GM21381 (cell line): ENCODE measurements at regions not wholly inside any gene's neighbourhood (a gene's known extent, or its start where the extent isn't known, plus 50 kb on each side); places are given as distances from the start of the nearest gene placed in this dataset.
"Not testable (repeated sequence)": the region's sequence is repeated elsewhere in the genome, so short reads cannot be mapped to it uniquely, and the experiment has no call there.

ENCODE experiments used
- ATAC-seq: cut with Tn5 transposase; IDR thresholded peaks from one replicate; pipeline ENCODE4 v1.9.1; 2021; ENCODE audit warnings: mild to moderate bottlenecking, moderate library complexity; ENCODE audit not compliant: unreplicated experiment

DNA sequence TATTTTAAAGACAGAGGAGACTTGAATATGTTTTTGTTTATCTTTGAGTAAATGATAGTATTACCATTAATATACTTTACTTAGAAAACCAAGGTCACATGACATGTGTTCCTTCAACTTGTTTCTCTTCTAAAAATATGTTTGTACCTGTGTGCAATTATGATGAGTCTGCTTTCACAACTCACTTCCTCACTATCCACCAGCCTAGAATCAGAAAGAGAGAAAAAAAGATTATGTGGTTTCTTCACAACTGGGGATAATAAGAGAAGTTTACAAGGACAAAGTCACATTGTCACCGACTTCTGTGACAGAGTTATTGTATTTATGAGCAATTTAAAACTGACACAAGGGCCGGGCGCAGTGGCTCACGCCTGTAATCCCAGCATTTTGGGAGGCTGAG lies 1112.1 kb downstream of the RPA4 start:
- ATAC-seq = no peak

DNA sequence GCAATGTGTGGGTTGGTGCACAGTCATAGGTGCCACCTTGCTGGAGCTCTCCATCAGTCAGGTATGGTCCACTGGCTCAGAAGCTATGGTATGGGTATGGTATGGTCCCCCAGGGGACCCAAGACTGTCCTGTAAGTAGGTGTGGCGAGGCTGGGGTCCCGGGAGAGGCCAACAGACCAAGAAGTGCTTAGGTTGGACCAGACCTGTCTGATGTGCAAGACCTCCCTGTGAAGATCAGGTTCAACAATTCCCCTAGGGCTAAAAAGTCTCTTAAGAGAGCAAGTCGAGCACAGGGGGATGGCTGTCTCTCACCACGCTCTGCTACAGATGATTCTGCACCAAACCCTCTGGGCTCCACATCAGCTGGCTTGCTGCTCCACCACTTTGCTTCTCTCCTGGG lies 1145.0 kb downstream of the RPA4 start:
- no peak for ATAC-seq

DNA sequence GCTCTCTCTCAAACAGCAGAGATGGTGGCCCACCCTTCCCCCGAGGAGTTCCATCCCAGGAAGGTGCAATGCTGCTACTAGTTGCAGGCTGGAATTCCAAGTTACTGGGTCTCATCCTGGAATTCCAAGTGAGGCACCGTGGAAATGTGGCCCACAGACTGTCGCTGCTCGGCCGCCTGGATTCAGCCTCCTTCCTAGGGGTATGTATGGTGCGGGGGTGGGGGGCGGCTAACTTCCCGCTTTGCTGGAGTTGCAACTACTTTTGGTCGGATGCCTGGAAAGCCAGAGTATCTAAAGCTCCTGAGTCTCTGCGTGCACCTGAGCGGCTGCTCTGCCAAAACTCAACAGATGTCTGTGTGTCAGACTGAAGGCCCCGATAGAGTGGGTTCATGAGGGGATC lies 1146.2 kb downstream of the RPA4 start:
- ATAC-seq = no peak

DNA sequence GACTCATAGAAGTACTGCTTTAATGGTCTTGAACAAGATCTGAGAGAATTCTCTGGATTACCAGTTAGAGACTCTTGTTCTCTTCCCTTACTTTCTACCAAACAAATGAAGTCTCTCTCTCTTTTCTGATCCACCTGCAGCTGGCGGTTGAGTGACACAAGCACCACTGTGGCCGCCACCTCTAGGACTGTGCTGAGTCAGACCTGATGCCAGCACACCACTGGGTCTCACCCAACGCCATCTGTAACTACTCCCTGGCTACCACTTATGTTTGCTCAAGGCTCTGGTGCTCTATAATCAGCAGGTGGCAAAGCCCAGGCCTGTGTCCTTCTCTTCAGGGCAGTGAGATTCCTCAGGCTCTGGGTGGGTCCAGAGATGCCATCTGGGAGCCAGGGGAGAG lies 1173.5 kb downstream of the RPA4 start:
- no peak for ATAC-seq

DNA sequence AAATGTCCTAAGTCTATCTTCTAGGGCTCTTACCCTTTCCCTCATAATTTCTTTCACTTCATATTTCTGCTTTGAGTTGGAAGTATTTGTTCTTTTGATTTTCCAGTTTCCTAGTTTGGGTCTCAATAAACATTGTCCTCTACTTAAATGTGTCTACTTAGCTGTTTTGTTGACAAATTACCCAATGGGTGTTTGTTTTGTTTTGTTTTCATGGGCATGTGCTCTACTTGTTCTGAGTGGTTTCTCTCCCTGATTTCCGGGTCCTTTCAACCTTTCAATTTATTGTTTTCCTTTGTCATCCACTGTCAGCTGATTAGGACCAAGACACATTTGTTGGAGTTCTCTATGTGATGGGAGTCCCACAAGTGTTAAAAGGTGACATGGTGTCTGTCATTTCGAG lies 1181.4 kb downstream of the RPA4 start:
- no peak for ATAC-seq

DNA sequence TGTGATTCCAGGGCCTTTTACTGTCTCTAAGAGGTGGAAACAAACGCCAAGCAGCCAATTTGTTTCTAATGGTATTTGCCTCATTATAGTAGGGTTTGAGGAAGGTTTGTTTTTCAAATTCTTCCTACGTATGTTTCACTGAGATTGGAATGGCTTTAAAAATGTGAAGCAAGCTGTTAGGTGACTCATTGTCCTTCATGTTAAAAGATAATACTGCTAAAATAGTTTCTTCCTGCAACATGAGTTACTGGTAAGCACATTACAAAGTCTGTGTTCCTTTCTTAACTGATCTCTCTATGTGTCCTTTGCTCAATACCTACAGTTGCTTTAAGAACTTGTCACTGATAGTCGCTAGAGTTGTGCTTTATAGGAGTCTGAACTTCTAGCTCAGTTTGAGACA lies 1183.9 kb downstream of the RPA4 start:
- ATAC-seq = no peak

DNA sequence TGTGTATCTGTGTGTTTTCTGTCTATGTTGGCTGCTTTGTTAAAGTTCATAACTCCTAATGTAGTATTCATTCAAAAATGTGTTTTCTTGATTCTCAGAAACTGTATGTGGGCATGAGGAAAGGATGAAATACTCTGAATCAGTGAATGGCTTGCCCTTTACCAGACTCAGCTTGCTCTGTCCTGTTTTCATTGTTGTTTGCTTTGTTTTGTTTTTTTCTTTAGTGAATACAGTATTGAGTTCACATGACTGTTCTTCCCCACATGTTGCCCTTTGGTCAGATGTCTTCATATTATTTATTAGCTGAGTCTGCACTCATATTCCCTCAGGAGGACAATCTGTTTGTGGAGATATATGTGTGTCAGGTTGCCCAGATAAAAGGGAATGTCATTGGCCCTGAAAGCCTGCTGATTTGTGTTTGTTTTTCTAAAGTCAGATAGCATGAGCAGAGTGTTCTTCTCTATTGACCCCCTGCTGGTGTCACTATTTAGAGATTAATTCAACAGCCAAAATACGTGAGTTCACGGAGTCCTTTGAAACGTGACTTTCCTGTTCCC lies 1184.4 kb downstream of the RPA4 start:
- no peak for ATAC-seq

DNA sequence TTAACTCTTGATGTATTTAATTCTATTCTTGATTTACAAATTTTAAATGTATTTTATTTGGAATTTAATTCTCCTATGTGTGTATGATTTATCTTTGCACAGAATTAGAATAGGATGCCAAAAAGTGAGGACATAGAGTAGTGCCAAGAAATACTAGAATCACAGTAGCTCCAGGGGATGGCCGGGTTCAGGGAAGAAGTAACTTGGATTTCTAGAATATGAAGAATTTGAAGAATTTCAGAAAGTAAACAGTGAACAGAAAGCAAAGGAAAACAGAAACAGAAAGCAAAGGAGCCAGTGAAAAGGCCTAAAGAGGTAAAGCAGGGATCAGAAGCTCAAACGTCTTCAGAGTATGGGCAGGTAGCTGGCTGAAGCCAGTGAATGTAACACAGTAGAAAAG lies 1187.6 kb downstream of the RPA4 start:
- no peak for ATAC-seq

DNA sequence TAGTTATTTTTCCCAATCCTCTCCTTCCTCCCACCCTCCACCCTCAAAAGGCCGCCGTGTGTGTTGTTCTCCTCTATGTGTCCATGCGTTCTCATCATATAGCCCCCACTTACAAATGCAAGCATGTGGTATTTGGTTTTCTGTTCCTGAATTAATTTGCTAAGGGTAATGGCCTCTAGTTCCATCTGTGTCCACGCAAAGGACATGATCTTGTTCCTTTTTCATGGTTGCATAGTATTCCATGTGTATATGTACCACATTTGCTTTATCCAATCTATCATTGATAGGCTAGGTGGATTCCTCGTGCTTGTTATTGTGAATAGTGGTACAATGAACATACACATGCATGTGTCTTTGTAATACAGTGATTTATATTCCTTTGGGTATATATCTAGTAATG lies 1193.7 kb downstream of the RPA4 start:
- ATAC-seq = no peak

DNA sequence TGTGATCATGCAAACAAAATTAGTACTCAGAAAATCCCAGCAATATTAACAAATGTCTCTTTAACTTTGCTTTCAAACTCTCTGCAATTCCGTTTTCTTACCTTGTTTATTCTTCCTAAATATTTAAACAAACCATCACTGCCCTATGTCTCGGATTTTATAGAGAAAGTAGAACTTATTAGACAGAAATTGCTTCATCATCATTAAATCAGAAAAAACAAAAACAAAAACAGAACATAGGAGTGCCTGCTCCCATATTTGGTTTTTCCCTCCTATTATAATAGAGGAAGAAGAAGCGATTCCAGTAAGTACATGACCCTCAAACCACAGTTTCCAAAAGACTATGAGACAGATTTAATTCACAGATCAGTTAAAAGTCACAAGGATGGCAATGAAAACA lies 1228.0 kb downstream of the RPA4 start:
- ATAC-seq = no peak

DNA sequence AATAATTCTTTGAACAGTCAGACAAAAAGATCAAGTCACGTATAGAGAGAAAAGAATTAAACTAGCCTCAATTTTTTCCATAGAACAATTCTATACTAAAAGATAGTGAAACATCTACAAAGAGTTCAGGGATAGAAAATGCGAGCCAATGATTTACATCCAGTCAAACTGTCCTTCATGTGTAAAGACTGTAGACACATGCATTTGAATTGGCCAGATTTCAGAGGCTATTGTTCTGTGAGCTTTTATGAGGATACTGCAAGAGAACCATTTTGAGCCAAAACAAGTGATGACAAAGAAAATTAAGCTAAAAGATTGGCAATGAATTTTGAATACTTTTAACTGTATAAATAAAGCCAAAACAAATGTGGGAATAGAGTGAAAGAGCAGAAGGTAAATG lies 1230.3 kb downstream of the RPA4 start:
- ATAC-seq = no peak

DNA sequence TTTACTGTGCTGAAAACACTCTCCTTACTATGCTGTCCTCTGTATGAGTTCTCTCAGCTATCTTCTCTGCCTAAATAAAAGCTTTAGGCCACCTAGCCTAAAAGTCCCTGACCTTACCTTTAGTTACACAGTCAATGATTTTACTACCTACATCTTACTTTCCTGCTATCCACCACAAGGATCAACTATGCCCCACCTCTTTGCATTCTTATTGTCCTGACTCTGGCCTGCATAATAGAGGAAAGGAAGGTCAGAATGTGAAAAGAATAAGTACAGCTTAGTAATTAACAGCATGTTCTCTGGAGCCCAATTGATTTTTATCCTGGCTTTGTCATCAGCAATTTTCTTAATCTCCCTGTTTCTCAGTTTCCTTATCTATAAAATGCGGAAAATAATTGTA lies 1257.8 kb downstream of the RPA4 start:
- no peak for ATAC-seq

DNA sequence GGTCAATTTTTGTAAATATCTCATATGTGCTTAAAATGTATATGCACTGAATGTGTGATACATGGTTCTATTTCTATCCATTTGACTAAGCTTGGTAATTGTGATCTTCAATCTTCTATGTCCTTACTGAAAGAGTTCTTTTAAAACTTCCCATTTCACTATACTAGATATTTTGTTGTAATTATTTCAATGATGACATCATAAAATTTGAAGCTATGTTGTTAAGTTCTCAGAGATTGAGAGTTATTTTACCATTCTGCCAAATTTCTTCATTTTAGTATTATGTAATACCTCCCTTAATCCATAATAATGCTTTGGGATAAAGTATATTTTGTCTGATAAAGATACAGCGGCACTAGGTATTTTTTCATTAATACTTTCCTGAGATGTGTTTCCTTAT lies 1307.3 kb downstream of the RPA4 start:
- no peak for ATAC-seq

DNA sequence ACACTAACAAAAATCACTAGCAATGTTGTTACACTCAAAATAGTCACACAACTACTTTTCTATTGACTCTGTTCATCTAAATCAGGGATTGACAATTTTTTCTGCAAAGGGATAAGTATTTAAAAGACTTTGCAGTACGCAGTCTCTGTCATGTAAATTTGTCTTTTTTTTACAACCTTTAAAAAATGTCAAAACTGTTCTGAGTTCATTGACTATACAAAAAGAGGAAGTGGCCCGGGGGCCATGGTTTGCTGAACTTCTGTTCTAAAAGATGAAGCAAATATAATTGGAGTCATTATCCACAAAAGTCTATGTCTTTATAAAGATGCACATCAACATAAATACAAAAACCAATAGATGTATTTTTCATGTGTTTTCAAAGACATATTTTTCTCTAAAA lies 1310.3 kb downstream of the RPA4 start:
- no peak for ATAC-seq

DNA sequence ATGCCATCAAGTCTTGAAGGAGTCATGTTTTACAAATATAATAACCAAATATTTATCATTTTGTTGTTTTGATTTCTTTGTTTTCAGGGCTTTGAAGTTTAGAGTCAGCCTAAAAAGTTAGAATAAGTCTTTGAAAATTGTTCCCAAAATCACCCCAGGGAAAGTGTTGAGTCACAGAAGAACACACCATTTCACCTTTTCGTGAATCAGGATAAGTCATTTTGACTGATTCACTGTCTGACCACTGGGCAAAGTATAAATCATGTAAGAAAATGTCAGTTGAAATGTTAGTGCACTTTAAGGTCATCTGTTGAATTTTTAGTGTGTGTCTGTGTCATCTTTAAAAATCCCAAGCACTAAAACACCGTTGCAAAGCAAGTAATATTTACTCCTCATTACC lies 1320.1 kb downstream of the RPA4 start:
- ATAC-seq = no peak

DNA sequence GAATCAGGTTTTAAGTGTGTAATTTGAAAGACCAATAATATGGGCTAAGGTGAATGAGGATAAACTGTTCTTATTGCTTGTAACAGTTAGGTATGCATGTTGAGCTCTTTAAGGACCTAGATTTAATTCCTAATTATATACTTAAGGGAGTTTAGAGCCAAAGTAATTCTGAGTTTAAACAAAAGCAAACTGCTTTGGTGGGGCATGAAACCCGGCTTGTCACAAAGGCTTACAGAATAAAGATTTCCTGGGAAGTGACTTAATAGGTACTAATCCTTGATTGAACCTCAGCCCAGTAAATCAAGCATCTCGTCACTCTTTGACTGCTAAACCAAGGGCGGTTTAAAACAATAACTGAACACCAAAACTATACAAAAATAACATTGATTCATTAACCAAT lies 1324.2 kb downstream of the RPA4 start:
- no peak for ATAC-seq

DNA sequence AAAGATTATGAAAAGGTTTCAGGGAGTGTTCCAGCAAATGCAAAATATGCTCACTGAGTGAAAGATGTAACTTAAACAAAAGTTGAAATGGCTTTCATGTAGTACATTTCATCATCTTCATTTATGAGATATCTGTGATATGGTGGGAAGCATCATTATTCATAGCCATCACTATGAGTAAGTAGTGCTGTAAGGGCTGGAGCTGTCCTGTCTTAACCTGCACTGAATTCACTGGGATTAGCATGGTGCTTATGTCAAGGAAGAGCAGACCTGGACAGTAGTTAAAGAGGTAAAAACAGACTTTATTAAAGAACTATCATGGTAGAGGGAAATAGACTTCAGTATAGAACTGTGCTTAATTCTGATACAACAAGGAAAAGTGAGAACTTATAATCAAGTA lies 1347.3 kb downstream of the RPA4 start:
- ATAC-seq = no peak

DNA sequence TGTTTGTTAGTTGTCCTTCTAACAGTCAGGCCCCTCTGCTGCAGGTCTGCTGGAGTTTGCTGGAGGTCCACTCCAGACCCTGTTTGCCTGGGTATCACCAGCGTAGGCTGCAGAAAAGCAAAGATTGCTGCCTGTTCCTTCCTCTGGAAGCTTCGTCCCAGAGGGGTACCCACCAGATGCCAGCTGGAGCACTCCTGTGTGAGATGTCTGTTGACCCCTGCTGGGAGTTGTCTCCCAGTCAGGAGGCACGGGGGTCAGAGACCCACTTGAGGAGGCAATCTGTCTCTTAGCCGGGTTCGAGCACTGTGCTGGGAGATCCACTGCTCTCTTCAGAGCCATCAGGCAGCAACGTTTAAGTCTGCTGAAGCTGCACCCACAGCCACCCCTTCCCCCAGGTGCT lies 1356.4 kb downstream of the RPA4 start:
- not testable (repeated sequence) for ATAC-seq

DNA sequence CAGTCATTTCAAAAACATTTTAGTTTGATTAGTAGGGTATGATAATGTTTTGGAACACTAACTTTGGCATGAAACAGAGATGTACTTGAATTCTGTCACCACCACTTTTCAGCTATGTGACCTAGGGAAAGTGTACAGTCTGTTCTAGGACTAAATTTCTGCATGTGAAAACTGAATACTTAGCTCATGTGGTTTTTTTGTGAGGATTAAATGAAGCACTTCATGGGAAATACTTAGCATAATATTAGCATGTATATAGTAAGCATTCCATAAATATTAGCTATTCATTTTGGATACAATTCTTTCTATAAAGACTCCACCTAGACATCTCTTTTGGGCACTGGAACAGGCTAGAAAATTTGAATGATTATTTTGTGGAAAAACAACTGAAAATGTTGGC lies 1379.4 kb downstream of the RPA4 start:
- ATAC-seq = no peak

DNA sequence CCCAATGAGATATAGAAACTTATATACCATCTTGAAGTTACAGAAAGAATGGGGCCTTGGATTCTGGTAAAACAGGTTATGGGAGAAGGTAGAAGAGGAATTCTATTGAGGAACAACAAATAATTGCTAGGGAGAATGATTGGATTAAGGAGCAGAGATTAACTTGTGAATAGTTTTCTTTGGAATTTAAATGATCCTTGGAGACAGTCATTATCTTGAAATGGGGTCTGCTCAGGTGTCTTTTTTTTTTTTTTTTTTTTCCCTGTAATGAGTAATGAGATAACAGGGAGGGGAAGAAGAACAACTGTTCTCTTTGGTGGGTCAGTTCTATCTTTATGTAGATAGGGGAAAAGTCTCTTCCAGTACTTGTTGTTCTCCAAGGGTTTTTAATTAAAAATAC lies 1406.0 kb downstream of the RPA4 start:
- ATAC-seq = no peak

DNA sequence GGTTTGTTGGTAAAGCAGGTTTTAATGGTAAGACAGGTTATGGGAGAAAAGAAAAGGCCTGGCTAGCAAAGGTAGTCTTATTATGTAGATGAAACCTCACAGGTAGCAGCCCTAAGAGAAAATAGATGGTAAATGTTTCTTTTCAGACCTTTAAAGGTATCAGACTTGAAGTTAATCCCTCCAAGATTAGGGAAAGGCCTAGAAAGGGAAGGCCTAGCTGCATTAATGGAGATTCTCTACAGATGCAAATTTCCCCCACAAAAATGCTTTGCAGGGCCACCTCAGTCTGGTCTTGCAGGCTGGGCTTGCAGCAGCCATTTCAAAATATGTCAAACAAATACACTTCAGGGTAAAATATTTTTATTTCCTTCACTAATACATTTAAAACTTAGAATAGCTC lies 1410.6 kb downstream of the RPA4 start:
- ATAC-seq = no peak

DNA sequence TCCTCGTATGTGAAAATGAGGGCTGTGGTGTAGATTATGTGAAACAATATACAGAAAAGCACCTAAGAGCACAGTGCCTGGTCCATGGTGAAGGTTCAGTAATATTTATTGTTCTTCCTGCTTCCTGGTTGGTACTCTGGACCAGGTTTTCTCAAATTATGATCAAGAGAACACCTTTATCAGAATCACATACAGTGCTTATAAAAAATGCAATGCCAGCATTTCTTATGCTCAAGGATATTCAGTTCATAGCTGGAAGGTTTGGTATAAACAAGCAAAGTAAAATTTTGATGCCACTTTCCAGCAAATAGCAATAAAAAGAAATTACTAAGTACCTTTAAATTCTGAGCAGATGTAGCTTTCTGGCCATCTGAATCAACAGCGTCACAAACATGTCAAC lies 1412.4 kb downstream of the RPA4 start:
- no peak for ATAC-seq

DNA sequence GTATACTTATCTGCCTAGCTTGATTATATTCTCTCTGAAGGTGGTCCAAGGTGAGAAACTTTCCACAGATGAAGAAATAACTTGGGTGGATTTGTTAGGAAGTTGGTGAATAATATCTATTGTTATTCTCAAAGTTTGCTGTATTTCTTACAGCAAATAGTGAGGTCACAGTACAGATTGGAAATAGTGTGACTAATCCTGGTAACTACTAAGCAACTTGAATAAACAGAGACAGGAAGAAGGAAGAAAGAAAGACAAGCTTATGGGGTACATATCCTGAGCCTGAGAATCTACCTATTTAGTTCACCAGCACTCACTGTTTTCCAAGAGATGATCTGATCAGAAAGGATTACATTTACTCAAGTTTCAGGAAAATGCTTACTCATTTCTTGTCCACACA lies 1416.1 kb downstream of the RPA4 start:
- no peak for ATAC-seq

DNA sequence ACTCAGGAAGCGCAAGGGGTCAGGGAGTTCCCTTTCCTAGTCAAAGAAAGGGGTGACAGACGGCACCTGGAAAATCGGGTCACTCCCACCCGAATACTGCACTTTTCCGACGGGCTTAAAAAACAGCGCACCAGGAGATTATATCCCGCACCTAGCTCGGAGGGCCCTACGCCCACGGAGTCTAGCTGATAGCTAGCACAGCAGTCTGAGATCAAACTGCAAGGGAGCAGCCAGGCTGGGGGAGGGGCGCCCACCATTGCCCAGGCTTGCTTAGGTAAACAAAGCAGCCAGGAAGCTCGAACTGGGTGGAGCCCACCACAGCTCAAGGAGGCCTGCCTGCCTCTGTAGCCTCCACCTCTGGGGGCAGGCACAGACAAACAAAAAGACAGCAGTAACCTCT lies 1416.8 kb downstream of the RPA4 start:
- not testable (repeated sequence) for ATAC-seq
